ENCODE measurements at regions not wholly inside any gene's neighbourhood (a gene's known extent, or its start where the extent isn't known, plus 50 kb on each side); places are given as distances from the start of the nearest gene placed in this dataset.

- H4K20me1 ChIP-seq (ENCODE audit: insufficient read depth): no peaks in the 10 kb centered on the region
- H3K27me3 ChIP-seq (ENCODE audit: insufficient read depth, low read depth): no peaks in the 10 kb centered on the region
- H3K4me1 ChIP-seq (ENCODE audit: low read depth, poor library complexity, severe bottlenecking): peaks cover 7% of the 10 kb centered on the region
- TF ChIP-seq CTCF (conservative IDR thresholded peaks at IDR 0.05; ENCODE audit: low read depth, low read length): no peak
- no peak overlapping the region for H3K9ac ChIP-seq
- H3K4me2 ChIP-seq: no peak overlapping the region
- H3K36me3 ChIP-seq (ENCODE audit: insufficient read depth): no peaks in the 10 kb centered on the region
- H3K79me2 ChIP-seq (ENCODE audit: insufficient read depth, low read depth): no peaks in the 10 kb centered on the region
- H3K4me3 ChIP-seq (IDR thresholded peaks at IDR 0.05; ENCODE audit: insufficient read depth, low read depth, low read length): no peak overlapping the region
- H2AFZ ChIP-seq (ENCODE audit: low read depth): no peak overlapping the region
- H3K27ac ChIP-seq: no peak overlapping the region
Observed at GRCh38 chr12:4828176-4828575, 81.5 kb upstream of the KCNA1 start.

DNA sequence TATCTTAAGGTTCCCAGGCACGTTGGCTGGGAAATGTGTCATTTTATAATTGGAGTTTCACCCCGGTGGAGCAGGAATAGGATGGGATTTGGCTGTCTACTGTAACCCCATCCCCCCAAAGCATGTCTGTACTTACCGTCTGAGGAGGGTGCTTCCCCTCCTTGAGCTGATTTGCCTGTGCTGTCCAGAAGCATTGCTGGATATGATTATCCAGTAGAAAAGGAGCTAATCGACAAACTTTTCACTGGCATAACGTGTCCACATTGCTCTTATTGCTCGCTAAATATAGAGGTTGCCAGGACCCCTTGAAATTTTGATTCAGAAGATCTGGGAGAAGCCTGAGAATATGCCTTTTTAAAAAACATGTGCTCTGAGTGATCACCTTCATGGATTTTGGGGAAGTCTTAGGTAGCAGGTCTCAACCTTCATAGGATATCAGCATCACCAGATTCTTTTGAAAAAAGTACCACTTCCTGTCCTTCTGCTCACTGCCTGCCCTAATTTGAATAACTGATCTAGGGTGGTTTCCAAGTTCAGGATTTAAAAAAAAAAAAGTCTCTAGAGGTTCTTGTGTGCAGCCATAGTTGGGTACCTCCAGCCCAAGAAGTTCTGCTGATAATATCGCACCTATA is 80.4 kb upstream of the KCNA1 start:
- no peak for TF ChIP-seq CTCF (conservative IDR thresholded peaks at IDR 0.05; ENCODE audit: low read depth, low read length)
- Histone ChIP-seq H3K27me3 (ENCODE audit: insufficient read depth, low read depth) (no peaks in the 10 kb centered on the region), H3K9ac (no peak overlapping the region), H2AFZ (ENCODE audit: low read depth) (peak overlapping the region; percentile 25; the same call in 1 of the 2 replicates), H3K4me2 (0 out of 2 replicates have a peak overlapping the region, but pooled peaks have one; percentile 2), H3K36me3 (ENCODE audit: insufficient read depth) (no peaks in the 10 kb centered on the region), H3K4me1 (ENCODE audit: low read depth, poor library complexity, severe bottlenecking) (peaks cover 7% of the 10 kb centered on the region), H3K79me2 (ENCODE audit: insufficient read depth, low read depth) (no peaks in the 10 kb centered on the region), H3K27ac (no peak overlapping the region), H3K4me3 (IDR thresholded peaks at IDR 0.05; ENCODE audit: insufficient read depth, low read depth, low read length) (no peak overlapping the region), H4K20me1 (ENCODE audit: insufficient read depth) (no peaks in the 10 kb centered on the region)

DNA sequence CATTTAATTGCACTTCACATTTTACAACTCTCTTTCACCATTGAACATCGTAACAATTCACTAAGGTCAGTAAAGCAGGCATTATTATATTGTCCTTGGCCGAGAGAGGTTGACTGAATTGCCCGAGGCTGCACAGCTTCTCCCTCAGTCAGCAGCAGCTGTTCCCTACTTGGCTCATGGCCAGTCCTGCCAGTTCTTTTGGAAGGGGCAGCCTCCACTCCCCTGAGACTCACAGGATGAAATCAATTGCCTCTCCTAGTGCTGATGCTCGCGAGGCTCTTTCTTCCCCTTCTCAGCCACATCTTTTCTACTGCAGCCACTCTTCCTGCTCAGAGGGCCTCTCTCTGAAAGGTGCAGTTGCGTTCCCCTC is 79.9 kb upstream of the KCNA1 start:
- H3K4me1 ChIP-seq (ENCODE audit: low read depth, poor library complexity, severe bottlenecking): peaks cover 7% of the 10 kb centered on the region
- H3K9ac ChIP-seq: no peak overlapping the region

GRCh38 chr12:4830556-4831210 is 79.0 kb upstream of the KCNA1 start:
- Histone ChIP-seq H3K36me3 (ENCODE audit: insufficient read depth) (no peaks in the 10 kb centered on the region), H3K27me3 (ENCODE audit: insufficient read depth, low read depth) (no peaks in the 10 kb centered on the region), H3K79me2 (ENCODE audit: insufficient read depth, low read depth) (no peaks in the 10 kb centered on the region), H3K4me1 (ENCODE audit: low read depth, poor library complexity, severe bottlenecking) (peaks cover 7% of the 10 kb centered on the region), H2AFZ (ENCODE audit: low read depth) (peak overlapping the region; percentile 25; the same call in 1 of the 2 replicates), H3K4me3 (IDR thresholded peaks at IDR 0.05; ENCODE audit: insufficient read depth, low read depth, low read length) (no peak overlapping the region), H3K4me2 (no peak overlapping the region), H3K27ac (no peak overlapping the region), H4K20me1 (ENCODE audit: insufficient read depth) (no peaks in the 10 kb centered on the region), H3K9ac (no peak overlapping the region)
- TF ChIP-seq CTCF (conservative IDR thresholded peaks at IDR 0.05; ENCODE audit: low read depth, low read length): no peak

More for the DNA sequence above, 79.9 kb upstream of the KCNA1 start:
- H4K20me1 ChIP-seq (ENCODE audit: insufficient read depth): no peaks in the 10 kb centered on the region
- H3K4me2 ChIP-seq: 0 out of 2 replicates have a peak overlapping the region, but pooled peaks have one; percentile 2
- peak overlapping the region; percentile 25; the same call in 1 of the 2 replicates for H2AFZ ChIP-seq (ENCODE audit: low read depth)
- H3K79me2 ChIP-seq (ENCODE audit: insufficient read depth, low read depth): no peaks in the 10 kb centered on the region
- H3K4me3 ChIP-seq (IDR thresholded peaks at IDR 0.05; ENCODE audit: insufficient read depth, low read depth, low read length): no peak overlapping the region
- TF ChIP-seq CTCF (conservative IDR thresholded peaks at IDR 0.05; ENCODE audit: low read depth, low read length): no peak
- H3K27me3 ChIP-seq (ENCODE audit: insufficient read depth, low read depth): no peaks in the 10 kb centered on the region
- H3K36me3 ChIP-seq (ENCODE audit: insufficient read depth): no peaks in the 10 kb centered on the region
- H3K27ac ChIP-seq: no peak overlapping the region
